Loucy (cell line): ENCODE measurements at regions not wholly inside any gene's neighbourhood (a gene's known extent, or its start where the extent isn't known, plus 50 kb on each side); places are given as distances from the start of the nearest gene placed in this dataset.

ENCODE experiments used
- CTCF ChIP-seq: fragments of 200-600 bp; sonication (generic); conservative IDR thresholded peaks from 2 replicates; pipeline ENCODE4 v1.5.1; 2014; ENCODE audit warnings: mild to moderate bottlenecking, antibody characterized with exemption, low read length
- EZH2phosphoT487 ChIP-seq: fragments of 200-600 bp; IDR thresholded peaks from 2 replicates; pipeline ENCODE4 v1.6.1; 2018; ENCODE audit warnings: antibody characterized with exemption, mild to moderate bottlenecking, moderate library complexity, borderline replicate concordance

GRCh38 chr2:122999821-123000220, 1025.3 kb upstream of the CNTNAP5 start:
- TF ChIP-seq CTCF (no peak), EZH2phosphoT487 (no peak)
